Thoracic aorta (tissue), 2 donors: ENCODE measurements at regions not wholly inside any gene's neighbourhood (a gene's known extent, or its start where the extent isn't known, plus 50 kb on each side); places are given as distances from the start of the nearest gene placed in this dataset.

Experiments
- ATAC-seq: fragments of 150-250 bp; one replicate; pipeline ENCODE4 v1.8.0; 2017; ENCODE audit warnings: low read depth; ENCODE audit not compliant: insufficient number of reproducible peaks, low FRiP score
- DNase-seq: peaks from one replicate; pipeline ENCODE4 v3.0.0-alpha.2; 2020; ENCODE audit warnings: low spot score
- H3K27ac ChIP-seq, 2 donors: fragments of 200-600 bp; sonication (generic); 1 replicate in 1 of 2; 2 replicates in 1 of 2; pipeline ENCODE4 v1.5.1; 2016; ENCODE audit warnings: mild to moderate bottlenecking in 2 of 2, moderate library complexity in 2 of 2
- H3K27me3 ChIP-seq: fragments of 200-600 bp; sonication (generic); replicated peaks from 2 replicates; pipeline ENCODE4 v1.6.0; 2016; ENCODE audit warnings: mild to moderate bottlenecking; ENCODE audit not compliant: insufficient read depth
- H3K36me3 ChIP-seq: fragments of 200-600 bp; sonication (generic); one replicate; pipeline ENCODE4 v1.5.1; 2016
- H3K4me1 ChIP-seq, 2 donors: fragments of 200-600 bp; sonication (generic); 1 replicate in 1 of 2; 2 replicates in 1 of 2; pipeline versions ENCODE4 v1.5.1 to v1.6.0; 2016; ENCODE audit warnings: low read depth in 2 of 2, mild to moderate bottlenecking in 1 of 2; ENCODE audit not compliant: control insufficient read depth in 1 of 2
- H3K4me3 ChIP-seq: fragments of 200-600 bp; sonication (generic); 2 replicates; pipeline ENCODE4 v1.5.1; 2016; ENCODE audit warnings: mild to moderate bottlenecking
- H3K9me3 ChIP-seq: fragments of 200-600 bp; sonication (generic); 2 replicates; pipeline ENCODE4 v1.5.1; 2016
- TF ChIP-seq, protein P1 (sequence below): fragments of 200-600 bp; sonication (generic); IDR thresholded peaks from one replicate; pipeline ENCODE4 v1.5.1; 2019; ENCODE audit warnings: antibody characterized with exemption

DNA sequence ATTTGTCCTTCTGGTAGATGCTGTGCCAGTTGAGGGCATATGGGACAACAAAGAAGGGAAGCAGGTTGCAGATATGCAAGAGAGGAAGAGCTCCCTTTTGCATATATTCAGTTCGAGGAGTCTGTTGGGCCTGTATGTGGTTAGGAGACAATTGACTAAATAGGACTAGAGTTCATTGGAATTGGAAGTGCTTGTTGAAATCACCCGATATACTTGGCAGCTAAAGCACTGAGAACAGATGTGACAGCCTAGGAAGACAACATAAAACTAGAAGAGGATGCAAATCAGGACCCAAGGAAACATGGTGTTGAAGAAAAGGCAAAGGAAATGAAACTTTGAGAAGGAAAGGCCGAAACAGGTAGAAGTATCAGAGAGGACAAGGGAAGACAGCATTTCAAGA lies 215.2 kb upstream of the P2RY1 start:
- TF ChIP-seq, protein P1, sequence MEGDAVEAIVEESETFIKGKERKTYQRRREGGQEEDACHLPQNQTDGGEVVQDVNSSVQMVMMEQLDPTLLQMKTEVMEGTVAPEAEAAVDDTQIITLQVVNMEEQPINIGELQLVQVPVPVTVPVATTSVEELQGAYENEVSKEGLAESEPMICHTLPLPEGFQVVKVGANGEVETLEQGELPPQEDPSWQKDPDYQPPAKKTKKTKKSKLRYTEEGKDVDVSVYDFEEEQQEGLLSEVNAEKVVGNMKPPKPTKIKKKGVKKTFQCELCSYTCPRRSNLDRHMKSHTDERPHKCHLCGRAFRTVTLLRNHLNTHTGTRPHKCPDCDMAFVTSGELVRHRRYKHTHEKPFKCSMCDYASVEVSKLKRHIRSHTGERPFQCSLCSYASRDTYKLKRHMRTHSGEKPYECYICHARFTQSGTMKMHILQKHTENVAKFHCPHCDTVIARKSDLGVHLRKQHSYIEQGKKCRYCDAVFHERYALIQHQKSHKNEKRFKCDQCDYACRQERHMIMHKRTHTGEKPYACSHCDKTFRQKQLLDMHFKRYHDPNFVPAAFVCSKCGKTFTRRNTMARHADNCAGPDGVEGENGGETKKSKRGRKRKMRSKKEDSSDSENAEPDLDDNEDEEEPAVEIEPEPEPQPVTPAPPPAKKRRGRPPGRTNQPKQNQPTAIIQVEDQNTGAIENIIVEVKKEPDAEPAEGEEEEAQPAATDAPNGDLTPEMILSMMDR, result no peak
- DNase-seq (no peak), ATAC-seq (no peak)
- peaks cover 0 to 19% of the 10 kb centered on the region in 2 donors for H3K4me1 ChIP-seq
- no peak overlapping the region for H3K4me3 ChIP-seq
- H3K27me3 ChIP-seq, result no peaks in the 10 kb centered on the region
- H3K9me3 ChIP-seq, result no peaks in the 10 kb centered on the region
- H3K27ac ChIP-seq, result no peak overlapping the region
- H3K36me3 ChIP-seq, result no peaks in the 10 kb centered on the region

DNA sequence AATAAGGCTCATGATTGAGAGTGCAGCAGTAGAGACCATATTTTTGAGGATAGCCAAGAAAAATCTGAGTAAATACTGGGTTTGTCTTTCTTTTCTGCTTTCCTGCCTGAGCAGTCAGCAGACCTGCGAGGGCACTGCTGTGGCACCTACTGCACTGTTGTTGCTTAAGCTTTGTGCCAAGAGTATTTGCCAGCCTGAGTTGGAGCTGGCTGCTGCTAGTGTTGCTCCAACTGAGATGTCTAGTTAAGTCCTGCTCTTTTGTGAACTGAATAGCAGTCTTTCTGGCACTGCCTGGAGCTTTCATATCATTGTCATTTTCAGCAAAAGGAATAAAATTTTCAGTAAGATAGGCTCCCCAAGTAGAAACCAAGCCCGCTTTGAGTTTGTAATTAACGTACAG lies 214.5 kb upstream of the P2RY1 start:
- peaks cover 0 to 19% of the 10 kb centered on the region in 2 donors for H3K4me1 ChIP-seq
- H3K27ac ChIP-seq, result no peak overlapping the region
- H3K36me3 ChIP-seq, result no peaks in the 10 kb centered on the region
- TF ChIP-seq, protein P1, result no peak
- DNase-seq (no peak), ATAC-seq (no peak)
- H3K27me3 ChIP-seq, result no peaks in the 10 kb centered on the region
- no peaks in the 10 kb centered on the region for H3K9me3 ChIP-seq
- H3K4me3 ChIP-seq, result no peak overlapping the region

DNA sequence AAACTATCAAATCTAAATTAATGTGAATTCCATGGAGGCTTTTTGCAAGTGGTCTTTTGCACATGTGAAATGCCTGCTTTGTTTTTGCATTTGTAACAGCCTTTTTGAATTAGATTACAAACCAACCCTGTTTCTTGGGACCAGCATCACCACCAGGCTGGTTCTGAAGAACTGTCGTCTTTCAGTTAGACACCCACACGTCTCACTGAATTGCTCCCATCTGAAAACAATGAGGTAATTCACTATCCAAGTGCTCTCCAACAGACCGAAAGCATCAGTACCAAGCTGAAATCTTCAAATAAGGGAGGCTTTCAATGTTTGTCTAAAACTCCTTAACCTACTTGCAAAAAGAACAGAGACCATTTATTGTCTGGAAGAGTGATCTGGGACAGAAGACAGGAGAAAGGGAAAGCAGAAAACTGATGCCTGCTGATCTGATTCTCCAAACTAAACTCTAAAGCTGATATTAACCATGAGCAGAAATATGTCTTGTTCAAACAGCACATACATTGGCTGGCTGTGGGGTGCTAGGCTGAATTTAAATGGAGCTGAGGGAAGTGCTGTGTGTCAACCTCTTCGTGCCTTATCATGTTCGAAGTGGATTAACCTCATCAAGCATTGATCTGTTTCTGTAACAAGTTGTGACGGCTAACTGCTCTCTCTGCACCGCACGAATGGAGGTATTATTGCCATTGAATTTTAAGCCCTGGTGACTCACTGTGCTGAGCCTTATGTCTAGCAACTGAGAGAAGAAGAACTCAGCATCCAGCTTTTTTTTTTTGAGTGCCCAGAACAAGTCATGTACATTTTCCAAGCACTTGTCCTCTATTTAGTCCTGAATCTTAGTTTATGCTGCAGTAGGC lies 213.7 kb upstream of the P2RY1 start:
- DNase-seq (no peak), ATAC-seq (no peak)
- no peak overlapping the region for H3K27ac ChIP-seq
- H3K27me3 ChIP-seq, result no peaks in the 10 kb centered on the region
- H3K4me3 ChIP-seq, result no peak overlapping the region
- TF ChIP-seq, protein P1, result no peak
- H3K36me3 ChIP-seq, result no peaks in the 10 kb centered on the region
- H3K4me1 ChIP-seq, result peaks cover 0 to 19% of the 10 kb centered on the region in 2 donors
- H3K9me3 ChIP-seq, result no peaks in the 10 kb centered on the region

DNA sequence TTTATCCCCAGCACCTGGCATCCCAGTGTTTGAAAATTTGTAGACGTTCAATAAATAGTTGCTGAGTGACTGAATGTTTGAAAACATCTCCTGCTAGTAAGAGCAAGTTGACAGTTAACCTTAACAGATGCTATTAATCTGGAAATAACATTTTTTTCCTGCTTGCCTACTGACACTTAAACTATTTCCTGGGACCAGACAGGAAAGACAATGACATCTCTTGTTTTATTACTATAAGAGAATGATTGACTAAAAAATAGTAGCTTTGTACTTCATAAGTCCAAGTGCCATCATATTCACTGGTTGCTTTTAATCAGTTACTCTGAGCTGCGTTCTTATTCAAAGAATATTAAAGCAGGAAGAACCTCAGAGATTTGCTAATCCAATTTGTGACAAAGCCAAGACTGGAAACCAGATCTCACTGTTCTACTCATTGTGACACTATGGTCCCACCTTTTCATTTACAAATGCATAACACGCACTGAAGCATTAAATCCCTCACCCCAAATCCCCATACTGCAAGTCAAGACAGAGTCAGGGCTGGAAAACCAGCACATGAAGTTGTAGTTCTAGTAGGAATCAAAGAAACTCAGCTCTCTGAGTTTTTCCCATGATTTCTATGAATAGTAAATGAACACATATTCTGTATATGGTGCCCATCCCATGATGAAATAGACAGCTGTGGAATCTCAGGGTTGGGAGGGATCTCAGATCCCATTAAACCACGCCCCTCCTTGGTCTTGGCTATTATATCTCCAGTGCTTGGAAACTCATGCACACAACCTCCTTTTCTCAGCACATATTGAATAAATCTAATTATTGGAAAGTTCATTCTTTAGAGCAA lies 212.7 kb upstream of the P2RY1 start:
- no peak overlapping the region for H3K4me3 ChIP-seq
- H3K9me3 ChIP-seq, result no peaks in the 10 kb centered on the region
- no peak for DNase-seq
- no peak for ATAC-seq
- H3K27ac ChIP-seq, result no peak overlapping the region
- TF ChIP-seq, protein P1, result no peak
- H3K4me1 ChIP-seq, result peaks cover 0 to 19% of the 10 kb centered on the region in 2 donors
- H3K27me3 ChIP-seq, result no peaks in the 10 kb centered on the region
- no peaks in the 10 kb centered on the region for H3K36me3 ChIP-seq

DNA sequence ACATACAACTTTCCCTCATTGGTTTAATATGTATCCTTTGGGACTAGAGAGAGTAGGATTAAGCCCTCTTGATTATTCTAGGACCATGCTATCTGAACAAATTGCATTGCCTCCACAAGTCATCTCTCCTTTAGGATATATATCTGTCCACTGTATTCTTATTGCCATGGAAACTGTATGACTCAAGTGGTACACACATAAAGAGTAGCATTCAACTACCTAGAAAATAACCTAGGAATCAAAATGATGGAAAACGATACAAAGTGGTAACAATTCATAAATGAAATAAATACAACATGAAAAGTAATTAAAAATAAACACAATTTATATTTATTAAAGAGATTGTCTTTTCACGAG lies 212.1 kb upstream of the P2RY1 start:
- Histone ChIP-seq H3K27ac (no peak overlapping the region), H3K36me3 (no peaks in the 10 kb centered on the region), H3K4me3 (no peak overlapping the region), H3K4me1 (peaks cover 0 to 19% of the 10 kb centered on the region in 2 donors), H3K27me3 (no peaks in the 10 kb centered on the region), H3K9me3 (no peaks in the 10 kb centered on the region)
- DNase-seq (no peak), ATAC-seq (no peak)
- TF ChIP-seq, protein P1, result no peak
